B cell (primary cell): ENCODE measurements at regions not wholly inside any gene's neighbourhood (a gene's known extent, or its start where the extent isn't known, plus 50 kb on each side); places are given as distances from the start of the nearest gene placed in this dataset.
"Not testable (repeated sequence)": the region's sequence is repeated elsewhere in the genome, so short reads cannot be mapped to it uniquely, and the experiment has no call there.

Experiments used
- EZH2 ChIP-seq: IDR thresholded peaks from 2 replicates; pipeline ENCODE4 v1.6.1; 2012; ENCODE audit warnings: borderline replicate concordance, low read depth, mild to moderate bottlenecking, moderate library complexity, low read length; ENCODE audit not compliant: insufficient read depth, poor library complexity, severe bottlenecking
- TF ChIP-seq, protein P1 (sequence below): fragments of 200-600 bp; IDR thresholded peaks from one replicate; pipeline ENCODE4 v1.8.0; 2022; ENCODE audit warnings: antibody characterized with exemption, mild to moderate bottlenecking

GRCh38 chr16:13850173-13850572 lies 69.8 kb upstream of the ERCC4 start:
- TF ChIP-seq, protein P1, sequence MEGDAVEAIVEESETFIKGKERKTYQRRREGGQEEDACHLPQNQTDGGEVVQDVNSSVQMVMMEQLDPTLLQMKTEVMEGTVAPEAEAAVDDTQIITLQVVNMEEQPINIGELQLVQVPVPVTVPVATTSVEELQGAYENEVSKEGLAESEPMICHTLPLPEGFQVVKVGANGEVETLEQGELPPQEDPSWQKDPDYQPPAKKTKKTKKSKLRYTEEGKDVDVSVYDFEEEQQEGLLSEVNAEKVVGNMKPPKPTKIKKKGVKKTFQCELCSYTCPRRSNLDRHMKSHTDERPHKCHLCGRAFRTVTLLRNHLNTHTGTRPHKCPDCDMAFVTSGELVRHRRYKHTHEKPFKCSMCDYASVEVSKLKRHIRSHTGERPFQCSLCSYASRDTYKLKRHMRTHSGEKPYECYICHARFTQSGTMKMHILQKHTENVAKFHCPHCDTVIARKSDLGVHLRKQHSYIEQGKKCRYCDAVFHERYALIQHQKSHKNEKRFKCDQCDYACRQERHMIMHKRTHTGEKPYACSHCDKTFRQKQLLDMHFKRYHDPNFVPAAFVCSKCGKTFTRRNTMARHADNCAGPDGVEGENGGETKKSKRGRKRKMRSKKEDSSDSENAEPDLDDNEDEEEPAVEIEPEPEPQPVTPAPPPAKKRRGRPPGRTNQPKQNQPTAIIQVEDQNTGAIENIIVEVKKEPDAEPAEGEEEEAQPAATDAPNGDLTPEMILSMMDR = not testable (repeated sequence)
- TF ChIP-seq EZH2 = not testable (repeated sequence)
